ENCODE measurements at regions not wholly inside any gene's neighbourhood (a gene's known extent, or its start where the extent isn't known, plus 50 kb on each side); places are given as distances from the start of the nearest gene placed in this dataset.

- Histone ChIP-seq H3K4me3 (ENCODE audit: low read length) (no peak overlapping the region), H3K4me1 (ENCODE audit: insufficient read depth, low read length) (peaks cover 11% of the 10 kb centered on the region; the same call in 1 of the 2 replicates), H3K27me3 (ENCODE audit: insufficient read depth, low read length) (no peaks in the 10 kb centered on the region), H3K9me3 (ENCODE audit: insufficient read depth, low read depth, low read length) (no peaks in the 10 kb centered on the region), H3K27ac (ENCODE audit: low read depth, low read length) (no peak overlapping the region), H3K36me3 (ENCODE audit: insufficient read depth, low read length) (no peaks in the 10 kb centered on the region), H3K9ac (ENCODE audit: low read depth, low read length) (no peak overlapping the region)
- 94% methylated on average over 2 of the region's 2 CpGs for WGBS
Measured at GRCh38 chr18:24740829-24741228, 280.4 kb downstream of the HRH4 start.

- peaks cover 11% of the 10 kb centered on the region; the same call in 1 of the 2 replicates for H3K4me1 ChIP-seq (ENCODE audit: insufficient read depth, low read length)
- WGBS: 85% methylated on average over 1 of the region's 1 CpG
Measured at GRCh38 chr18:24741321-24741720, 280.9 kb downstream of the HRH4 start.

GRCh38 chr18:24741965-24742724 lies 281.7 kb downstream of the HRH4 start:
- WGBS: 89% methylated on average over 5 of the region's 5 CpGs
- no peak overlapping the region for H3K27ac ChIP-seq (ENCODE audit: low read depth, low read length)

More at GRCh38 chr18:24741321-24741720, 280.9 kb downstream of the HRH4 start:
- H3K9ac ChIP-seq (ENCODE audit: low read depth, low read length): no peak overlapping the region
- H3K4me3 ChIP-seq (ENCODE audit: low read length): no peak overlapping the region
- no peaks in the 10 kb centered on the region for H3K9me3 ChIP-seq (ENCODE audit: insufficient read depth, low read depth, low read length)
- no peak overlapping the region for H3K27ac ChIP-seq (ENCODE audit: low read depth, low read length)
- no peaks in the 10 kb centered on the region for H3K36me3 ChIP-seq (ENCODE audit: insufficient read depth, low read length)
- H3K27me3 ChIP-seq (ENCODE audit: insufficient read depth, low read length): no peaks in the 10 kb centered on the region

GRCh38 chr18:24754583-24755253 lies 294.3 kb downstream of the HRH4 start:
- Histone ChIP-seq H3K4me1 (ENCODE audit: insufficient read depth, low read length) (peaks cover 7% of the 10 kb centered on the region; the same call in 1 of the 2 replicates), H3K4me3 (ENCODE audit: low read length) (no peak overlapping the region), H3K9me3 (ENCODE audit: insufficient read depth, low read depth, low read length) (no peaks in the 10 kb centered on the region), H3K27me3 (ENCODE audit: insufficient read depth, low read length) (no peaks in the 10 kb centered on the region), H3K9ac (ENCODE audit: low read depth, low read length) (no peak overlapping the region), H3K27ac (ENCODE audit: low read depth, low read length) (no peak overlapping the region), H3K36me3 (ENCODE audit: insufficient read depth, low read length) (no peaks in the 10 kb centered on the region)
- 100% methylated on average over 4 of the region's 4 CpGs for WGBS

More at GRCh38 chr18:24741965-24742724, 281.7 kb downstream of the HRH4 start:
- Histone ChIP-seq H3K36me3 (ENCODE audit: insufficient read depth, low read length) (no peaks in the 10 kb centered on the region), H3K4me1 (ENCODE audit: insufficient read depth, low read length) (peaks cover 11% of the 10 kb centered on the region; the same call in 1 of the 2 replicates), H3K9me3 (ENCODE audit: insufficient read depth, low read depth, low read length) (no peaks in the 10 kb centered on the region), H3K9ac (ENCODE audit: low read depth, low read length) (no peak overlapping the region), H3K27me3 (ENCODE audit: insufficient read depth, low read length) (no peaks in the 10 kb centered on the region), H3K4me3 (ENCODE audit: low read length) (no peak overlapping the region)

GRCh38 chr18:24756385-24756784 lies 295.9 kb downstream of the HRH4 start:
- 0 out of 2 replicates have a peak, but pooled peaks cover 3% of the 10 kb centered on the region for H3K9me3 ChIP-seq (ENCODE audit: insufficient read depth, low read depth, low read length)
- H3K4me1 ChIP-seq (ENCODE audit: insufficient read depth, low read length): peaks cover 7% of the 10 kb centered on the region; the same call in 1 of the 2 replicates
- H3K27ac ChIP-seq (ENCODE audit: low read depth, low read length): no peak overlapping the region

GRCh38 chr18:24757134-24757533 lies 296.7 kb downstream of the HRH4 start:
- Histone ChIP-seq H3K36me3 (ENCODE audit: insufficient read depth, low read length) (no peaks in the 10 kb centered on the region), H3K4me3 (ENCODE audit: low read length) (no peak overlapping the region), H3K9ac (ENCODE audit: low read depth, low read length) (no peak overlapping the region), H3K27ac (ENCODE audit: low read depth, low read length) (no peak overlapping the region), H3K27me3 (ENCODE audit: insufficient read depth, low read length) (no peaks in the 10 kb centered on the region), H3K9me3 (ENCODE audit: insufficient read depth, low read depth, low read length) (peaks cover 11% of the 10 kb centered on the region), H3K4me1 (ENCODE audit: insufficient read depth, low read length) (peaks cover 7% of the 10 kb centered on the region; the same call in 1 of the 2 replicates)

More at GRCh38 chr18:24756385-24756784, 295.9 kb downstream of the HRH4 start:
- Histone ChIP-seq H3K4me3 (ENCODE audit: low read length) (no peak overlapping the region), H3K9ac (ENCODE audit: low read depth, low read length) (no peak overlapping the region), H3K27me3 (ENCODE audit: insufficient read depth, low read length) (no peaks in the 10 kb centered on the region), H3K36me3 (ENCODE audit: insufficient read depth, low read length) (no peaks in the 10 kb centered on the region)

- H3K36me3 ChIP-seq (ENCODE audit: insufficient read depth, low read length): no peaks in the 10 kb centered on the region
- no peak overlapping the region for H3K9ac ChIP-seq (ENCODE audit: low read depth, low read length)
- H3K4me3 ChIP-seq (ENCODE audit: low read length): no peak overlapping the region
- H3K27ac ChIP-seq (ENCODE audit: low read depth, low read length): no peak overlapping the region
- peaks cover 12% of the 10 kb centered on the region for H3K9me3 ChIP-seq (ENCODE audit: insufficient read depth, low read depth, low read length)
- no peaks in the 10 kb centered on the region for H3K27me3 ChIP-seq (ENCODE audit: insufficient read depth, low read length)
- peaks cover 2% of the 10 kb centered on the region; the same call in 1 of the 2 replicates for H3K4me1 ChIP-seq (ENCODE audit: insufficient read depth, low read length)
Measured at GRCh38 chr18:24761765-24762164, 301.3 kb downstream of the HRH4 start.

GRCh38 chr18:24762511-24762910 lies 302.1 kb downstream of the HRH4 start:
- no peak overlapping the region for H3K27ac ChIP-seq (ENCODE audit: low read depth, low read length)
- H3K4me1 ChIP-seq (ENCODE audit: insufficient read depth, low read length): no peaks in the 10 kb centered on the region
- 88% methylated on average over 1 of the region's 1 CpG for WGBS

GRCh38 chr18:24763765-24764513 lies 303.5 kb downstream of the HRH4 start:
- Histone ChIP-seq H3K27me3 (ENCODE audit: insufficient read depth, low read length) (no peaks in the 10 kb centered on the region), H3K4me1 (ENCODE audit: insufficient read depth, low read length) (no peaks in the 10 kb centered on the region), H3K4me3 (ENCODE audit: low read length) (no peak overlapping the region), H3K9ac (ENCODE audit: low read depth, low read length) (no peak overlapping the region), H3K27ac (ENCODE audit: low read depth, low read length) (no peak overlapping the region), H3K36me3 (ENCODE audit: insufficient read depth, low read length) (no peaks in the 10 kb centered on the region), H3K9me3 (ENCODE audit: insufficient read depth, low read depth, low read length) (peaks cover 12% of the 10 kb centered on the region)
- WGBS: 90% methylated on average over 6 of the region's 6 CpGs

More at GRCh38 chr18:24762511-24762910, 302.1 kb downstream of the HRH4 start:
- no peak overlapping the region for H3K4me3 ChIP-seq (ENCODE audit: low read length)
- no peak overlapping the region for H3K9ac ChIP-seq (ENCODE audit: low read depth, low read length)
- H3K27me3 ChIP-seq (ENCODE audit: insufficient read depth, low read length): no peaks in the 10 kb centered on the region
- peaks cover 12% of the 10 kb centered on the region for H3K9me3 ChIP-seq (ENCODE audit: insufficient read depth, low read depth, low read length)
- no peaks in the 10 kb centered on the region for H3K36me3 ChIP-seq (ENCODE audit: insufficient read depth, low read length)

- no peaks in the 10 kb centered on the region for H3K27me3 ChIP-seq (ENCODE audit: insufficient read depth, low read length)
- no peak overlapping the region for H3K4me3 ChIP-seq (ENCODE audit: low read length)
- H3K9me3 ChIP-seq (ENCODE audit: insufficient read depth, low read depth, low read length): peaks cover 12% of the 10 kb centered on the region
- WGBS: 89% methylated on average over 5 of the region's 5 CpGs
- no peaks in the 10 kb centered on the region for H3K4me1 ChIP-seq (ENCODE audit: insufficient read depth, low read length)
- no peak overlapping the region for H3K9ac ChIP-seq (ENCODE audit: low read depth, low read length)
- H3K27ac ChIP-seq (ENCODE audit: low read depth, low read length): no peak overlapping the region
- H3K36me3 ChIP-seq (ENCODE audit: insufficient read depth, low read length): no peaks in the 10 kb centered on the region
Measured at GRCh38 chr18:24764766-24765165, 304.3 kb downstream of the HRH4 start.

GRCh38 chr18:24766376-24766775 lies 305.9 kb downstream of the HRH4 start:
- no peaks in the 10 kb centered on the region for H3K27me3 ChIP-seq (ENCODE audit: insufficient read depth, low read length)
- H3K36me3 ChIP-seq (ENCODE audit: insufficient read depth, low read length): no peaks in the 10 kb centered on the region
- H3K4me3 ChIP-seq (ENCODE audit: low read length): no peak overlapping the region
- 100% methylated on average over 1 of the region's 1 CpG for WGBS
- no peaks in the 10 kb centered on the region for H3K4me1 ChIP-seq (ENCODE audit: insufficient read depth, low read length)
- peaks cover 9% of the 10 kb centered on the region for H3K9me3 ChIP-seq (ENCODE audit: insufficient read depth, low read depth, low read length)
- H3K9ac ChIP-seq (ENCODE audit: low read depth, low read length): no peak overlapping the region
- H3K27ac ChIP-seq (ENCODE audit: low read depth, low read length): no peak overlapping the region

Measured in HUES64 (cell line).